T-helper 9 cell (primary cell): ENCODE measurements at regions not wholly inside any gene's neighbourhood (a gene's known extent, or its start where the extent isn't known, plus 50 kb on each side); places are given as distances from the start of the nearest gene placed in this dataset.

ENCODE experiments used
- DNase-seq: peaks from one replicate; pipeline ENCODE4 v3.0.0-alpha.2; 2020

- DNase-seq = no peak
Measured at GRCh38 chr15:62588938-62589670, 424.0 kb upstream of the C2CD4B start.

GRCh38 chr15:62591842-62592838, 427.1 kb upstream of the C2CD4B start:
- no peak for DNase-seq

- DNase-seq = no peak
Measured at GRCh38 chr15:62592920-62593319, 427.8 kb upstream of the C2CD4B start.

- no peak for DNase-seq
Measured at GRCh38 chr15:62593681-62594399, 428.8 kb upstream of the C2CD4B start.

GRCh38 chr15:62598217-62598616, 433.1 kb upstream of the C2CD4B start:
- no peak for DNase-seq

GRCh38 chr15:62599791-62600777, 435.0 kb upstream of the C2CD4B start:
- DNase-seq = no peak

GRCh38 chr15:62601777-62602545, 436.9 kb upstream of the C2CD4B start:
- DNase-seq = no peak

GRCh38 chr15:62603742-62604141, 438.7 kb upstream of the C2CD4B start:
- DNase-seq = no peak

- no peak for DNase-seq
Measured at GRCh38 chr15:62605282-62605681, 437.3 kb upstream of the TPM1 start.

- no peak for DNase-seq
Measured at GRCh38 chr15:62606376-62607113, 436.0 kb upstream of the TPM1 start.

- DNase-seq = no peak
Measured at GRCh38 chr15:62607114-62607462, 435.5 kb upstream of the TPM1 start.

GRCh38 chr15:62607643-62608042, 434.9 kb upstream of the TPM1 start:
- no peak for DNase-seq

- no peak for DNase-seq
Measured at GRCh38 chr15:62608369-62608768, 434.2 kb upstream of the TPM1 start.

- DNase-seq = no peak
Measured at GRCh38 chr15:62610265-62610869, 432.2 kb upstream of the TPM1 start.

GRCh38 chr15:62611002-62611401, 431.5 kb upstream of the TPM1 start:
- DNase-seq = no peak

- no peak for DNase-seq
Measured at GRCh38 chr15:62612183-62612733, 430.3 kb upstream of the TPM1 start.

- DNase-seq = no peak
Measured at GRCh38 chr15:62612771-62613170, 429.8 kb upstream of the TPM1 start.

- DNase-seq = no peak
Measured at GRCh38 chr15:62616746-62617145, 425.8 kb upstream of the TPM1 start.

GRCh38 chr15:62617741-62618140, 424.8 kb upstream of the TPM1 start:
- DNase-seq = no peak

- DNase-seq = no peak
Measured at GRCh38 chr15:62618432-62618831, 424.1 kb upstream of the TPM1 start.
